T-cell (primary cell): ENCODE measurements at regions not wholly inside any gene's neighbourhood (a gene's known extent, or its start where the extent isn't known, plus 50 kb on each side); places are given as distances from the start of the nearest gene placed in this dataset.
"Not testable (repeated sequence)": the region's sequence is repeated elsewhere in the genome, so short reads cannot be mapped to it uniquely, and the experiment has no call there.

Source experiments
- ATAC-seq, 4 experiments: fragments of 200-7000 bp in 3 of 4; fragments of 150-1000 bp in 1 of 4; cut with Tn5 transposase; replicated peaks in 1 of 4; 1 replicate in 3 of 4; 2 replicates in 1 of 4; pipeline ENCODE4 v1.10.0; 2021; ENCODE audit warnings: moderate library complexity in 3 of 4, mild to moderate bottlenecking in 2 of 4, moderate number of reproducible peaks in 1 of 4
- CTCF ChIA-PET, 2 donors: fragments of 300-600 bp; sonication (Branson Sonifier 250); formaldehyde crosslinking; loops; one replicate each; lab custom pipeline; 2022; ENCODE audit warnings: antibody characterized with exemption in 2 of 2; lab: Charles Lee
- POLR2A ChIA-PET, 2 donors: fragments of 300-600 bp; sonication (Branson Sonifier 250); formaldehyde crosslinking; loops; one replicate each; lab custom pipeline; 2022; ENCODE audit warnings: antibody characterized with exemption in 2 of 2; lab: Charles Lee
- DNase-seq, 35 experiments: peaks; one replicate each; pipeline versions ENCODE4 v3.0.0 to v3.0.0-alpha.2; 2013 to 2023
- H3K27ac ChIP-seq: one replicate; pipeline ENCODE4 v1.5.1; 2013; ENCODE audit warnings: low read length
- H3K27me3 ChIP-seq, 2 experiments: replicated peaks in 1 of 2; 1 replicate in 1 of 2; 2 replicates in 1 of 2; pipeline versions ENCODE4 v1.6.1 to v1.7.0; 2013; ENCODE audit warnings: low read length in 1 of 2, mixed read lengths in 1 of 2; ENCODE audit not compliant: control insufficient read depth in 2 of 2, insufficient read depth in 2 of 2; ENCODE audit errors: extremely low read depth in 1 of 2
- H3K36me3 ChIP-seq, 2 donors: 1 replicate in 1 of 2; 2 replicates in 1 of 2; pipeline versions ENCODE4 v1.6.1 to v1.7.0; 2013; ENCODE audit warnings: low read length in 1 of 2; ENCODE audit not compliant: control insufficient read depth in 2 of 2, insufficient read depth in 1 of 2; ENCODE audit errors: extremely low read depth in 1 of 2
- H3K4me1 ChIP-seq, 2 experiments: 1 replicate in 1 of 2; 2 replicates in 1 of 2; pipeline versions ENCODE4 v1.6.1 to v1.7.0; 2013; ENCODE audit warnings: low read length in 2 of 2, mixed read lengths in 1 of 2; ENCODE audit not compliant: insufficient read depth in 2 of 2, control insufficient read depth in 1 of 2; ENCODE audit errors: extremely low read depth in 1 of 2
- H3K4me3 ChIP-seq, 2 donors: 1 replicate in 1 of 2; 2 replicates in 1 of 2; pipeline versions ENCODE4 v1.5.1 to v1.7.0; 2013; ENCODE audit warnings: mild to moderate bottlenecking in 2 of 2, low read length in 1 of 2, moderate library complexity in 1 of 2; ENCODE audit not compliant: control insufficient read depth in 1 of 2; ENCODE audit errors: extremely low read depth in 1 of 2
- H3K9me3 ChIP-seq: 2 replicates; pipeline ENCODE4 v1.7.0; 2013
- H3K27ac Mint-ChIP-seq, 2 donors: one replicate each; pipeline ENCODE4 v1.8.0; 2020 to 2021; ENCODE audit warnings: mild to moderate bottlenecking in 2 of 2, mixed read lengths in 2 of 2
- H3K27me3 Mint-ChIP-seq, 2 donors: one replicate each; pipeline ENCODE4 v1.8.0; 2021 to 2022; ENCODE audit warnings: mixed read lengths in 2 of 2
- H3K36me3 Mint-ChIP-seq: one replicate; pipeline ENCODE4 v1.8.0; 2021; ENCODE audit warnings: mixed read lengths
- H3K4me1 Mint-ChIP-seq, 3 donors: one replicate each; pipeline ENCODE4 v1.8.0; 2020 to 2022; ENCODE audit warnings: mixed read lengths in 3 of 3, mild to moderate bottlenecking in 1 of 3
- H3K4me3 Mint-ChIP-seq, 3 donors: one replicate each; pipeline ENCODE4 v1.8.0; 2020 to 2022; ENCODE audit warnings: mild to moderate bottlenecking in 3 of 3, mixed read lengths in 3 of 3, moderate library complexity in 3 of 3
- H3K9me3 Mint-ChIP-seq, 3 donors: one replicate each; pipeline ENCODE4 v1.8.0; 2020 to 2022; ENCODE audit warnings: mixed read lengths in 3 of 3
- WGBS: methylation state at CpG from one replicate; pipeline ENCODE4 v1.1.5; 2013; ENCODE audit warnings: missing lambda C conversion rate; ENCODE audit not compliant: insufficient coverage; 5-methylcytosine and 5-hydroxymethylcytosine counted together

- ATAC-seq, H3K4me1 Mint-ChIP-seq, POLR2A ChIA-PET, H3K4me3 Mint-ChIP-seq, H3K36me3 ChIP-seq, H3K27ac Mint-ChIP-seq, H3K27me3 ChIP-seq, DNase-seq, CTCF ChIA-PET, H3K9me3 ChIP-seq, H3K4me3 ChIP-seq, H3K27ac ChIP-seq, H3K27me3 Mint-ChIP-seq, H3K4me1 ChIP-seq, H3K36me3 Mint-ChIP-seq: not testable (repeated sequence)
- H3K9me3 Mint-ChIP-seq: peaks cover 14 to 16% (median 14%) of the 10 kb centered on the region in 3 donors
- 61% methylated on average over 4 of the region's 8 CpGs for WGBS
Observed at GRCh38 chr14:27363036-27363435, 765.2 kb upstream of the NOVA1 start.

DNA sequence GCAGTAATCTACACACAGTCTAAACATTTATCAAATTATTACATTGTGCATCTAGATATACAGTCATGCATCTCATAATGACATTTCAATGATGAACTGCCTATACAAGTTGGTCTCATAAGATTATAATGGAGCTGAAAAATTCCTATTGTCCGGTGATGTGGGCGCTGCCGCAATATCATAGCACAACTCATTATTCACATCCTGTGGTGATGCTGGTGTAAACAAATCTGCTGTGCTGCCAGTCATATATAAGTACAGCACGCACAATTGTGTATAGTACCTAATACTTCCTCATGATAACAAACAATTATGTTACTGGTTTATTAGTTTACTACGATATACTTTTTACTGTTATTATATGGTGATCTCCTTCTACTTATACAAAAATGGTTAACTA is 768.8 kb upstream of the NOVA1 start:
- DNase-seq (no peak), ATAC-seq (no peak)
- Histone ChIP-seq H3K9me3 (peaks cover 4% of the 10 kb centered on the region), H3K27ac (no peak overlapping the region), H3K27me3 (no peaks in the 10 kb centered on the region), H3K4me3 (no peak overlapping the region), H3K4me1 (no peaks in the 10 kb centered on the region), H3K36me3 (no peaks in the 10 kb centered on the region)
- Mint-ChIP-seq H3K36me3 (no peaks in the 10 kb centered on the region), H3K4me3 (no peak overlapping the region), H3K27me3 (no peaks in the 10 kb centered on the region), H3K27ac (no peak overlapping the region), H3K9me3 (peaks cover 4 to 12% (median 8%) of the 10 kb centered on the region in 3 donors), H3K4me1 (no peaks in the 10 kb centered on the region)
- ChIA-PET POLR2A (no interaction called here), CTCF (no interaction called here)
- WGBS: no CpG with 5 or more reads among the region's 5 CpGs

GRCh38 chr14:27367345-27367744 is 769.5 kb upstream of the NOVA1 start:
- no peaks in the 10 kb centered on the region for H3K36me3 Mint-ChIP-seq
- no peak overlapping the region for H3K27ac ChIP-seq
- H3K4me1 Mint-ChIP-seq: no peaks in the 10 kb centered on the region
- no peak overlapping the region for H3K27ac Mint-ChIP-seq
- H3K9me3 ChIP-seq: peaks cover 4% of the 10 kb centered on the region
- no peaks in the 10 kb centered on the region for H3K27me3 Mint-ChIP-seq
- DNase-seq (no peak), ATAC-seq (no peak)
- ChIA-PET POLR2A (no interaction called here), CTCF (no interaction called here)
- no peak overlapping the region for H3K4me3 ChIP-seq
- H3K4me1 ChIP-seq: no peaks in the 10 kb centered on the region
- no peaks in the 10 kb centered on the region for H3K27me3 ChIP-seq
- no CpG with 5 or more reads among the region's 1 CpG for WGBS
- H3K4me3 Mint-ChIP-seq: no peak overlapping the region
- H3K9me3 Mint-ChIP-seq: peaks cover 9 to 16% (median 9%) of the 10 kb centered on the region in 3 donors
- no peaks in the 10 kb centered on the region for H3K36me3 ChIP-seq

- ChIA-PET POLR2A (no interaction called here), CTCF (no interaction called here)
- Mint-ChIP-seq H3K27ac (no peak overlapping the region), H3K4me3 (no peak overlapping the region), H3K4me1 (no peaks in the 10 kb centered on the region), H3K36me3 (no peaks in the 10 kb centered on the region), H3K27me3 (no peaks in the 10 kb centered on the region), H3K9me3 (peaks cover 9 to 16% (median 9%) of the 10 kb centered on the region in 3 donors)
- Histone ChIP-seq H3K27me3 (no peaks in the 10 kb centered on the region), H3K9me3 (no peaks in the 10 kb centered on the region), H3K27ac (no peak overlapping the region), H3K4me1 (no peaks in the 10 kb centered on the region), H3K4me3 (no peak overlapping the region), H3K36me3 (no peaks in the 10 kb centered on the region)
- ATAC-seq: no peak
- DNase-seq: no peak
- WGBS: no CpG with 5 or more reads among the region's 1 CpG
Observed at GRCh38 chr14:27370074-27370473, 772.2 kb upstream of the NOVA1 start.

GRCh38 chr14:27370775-27371174 is 772.9 kb upstream of the NOVA1 start:
- Histone ChIP-seq H3K27ac (no peak overlapping the region), H3K4me3 (no peak overlapping the region), H3K36me3 (no peaks in the 10 kb centered on the region), H3K4me1 (no peaks in the 10 kb centered on the region), H3K9me3 (no peaks in the 10 kb centered on the region), H3K27me3 (no peaks in the 10 kb centered on the region)
- DNase-seq (no peak), ATAC-seq (no peak)
- Mint-ChIP-seq H3K9me3 (peaks cover 10 to 21% (median 14%) of the 10 kb centered on the region in 3 donors), H3K27me3 (no peaks in the 10 kb centered on the region), H3K4me3 (no peak overlapping the region), H3K36me3 (no peaks in the 10 kb centered on the region), H3K4me1 (no peaks in the 10 kb centered on the region), H3K27ac (no peak overlapping the region)
- ChIA-PET CTCF (no interaction called here), POLR2A (no interaction called here)

DNA sequence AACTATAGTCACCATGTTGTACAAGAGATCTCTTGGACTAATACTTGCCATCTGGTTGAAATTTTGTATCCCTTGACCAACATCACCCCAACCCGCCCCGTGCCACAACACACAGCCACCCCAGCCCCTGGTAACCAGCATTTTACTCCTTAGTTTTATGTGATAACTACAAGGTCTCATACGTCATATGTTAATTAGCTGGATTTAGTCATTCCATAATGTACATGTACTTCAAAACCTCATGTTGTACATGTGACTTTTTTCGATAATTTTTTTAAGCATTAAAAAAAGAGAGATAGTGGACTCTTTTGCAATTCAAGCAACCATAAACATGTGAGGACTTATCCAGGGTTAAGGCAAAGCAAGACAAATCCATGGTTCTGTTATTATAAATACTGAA is 773.4 kb upstream of the NOVA1 start:
- Mint-ChIP-seq H3K4me1 (no peaks in the 10 kb centered on the region), H3K27me3 (no peaks in the 10 kb centered on the region), H3K9me3 (peaks cover 12 to 23% (median 16%) of the 10 kb centered on the region in 3 donors), H3K27ac (no peak overlapping the region), H3K36me3 (no peaks in the 10 kb centered on the region), H3K4me3 (no peak overlapping the region)
- Histone ChIP-seq H3K4me1 (no peaks in the 10 kb centered on the region), H3K36me3 (no peaks in the 10 kb centered on the region), H3K9me3 (no peaks in the 10 kb centered on the region), H3K4me3 (no peak overlapping the region), H3K27me3 (no peaks in the 10 kb centered on the region), H3K27ac (no peak overlapping the region)
- CTCF ChIA-PET: no interaction called here
- DNase-seq (no peak), ATAC-seq (no peak)
- WGBS: no CpG with 5 or more reads among the region's 4 CpGs
- POLR2A ChIA-PET: no interaction called here

- H3K4me1 Mint-ChIP-seq: no peaks in the 10 kb centered on the region
- DNase-seq (no peak), ATAC-seq (no peak)
- H3K4me3 ChIP-seq: no peak overlapping the region
- no peak overlapping the region for H3K4me3 Mint-ChIP-seq
- H3K27ac Mint-ChIP-seq: no peak overlapping the region
- CTCF ChIA-PET: no interaction called here
- H3K36me3 ChIP-seq: no peaks in the 10 kb centered on the region
- no peaks in the 10 kb centered on the region for H3K27me3 Mint-ChIP-seq
- no peaks in the 10 kb centered on the region for H3K36me3 Mint-ChIP-seq
- no peaks in the 10 kb centered on the region for H3K4me1 ChIP-seq
- no peaks in the 10 kb centered on the region for H3K27me3 ChIP-seq
- POLR2A ChIA-PET: no interaction called here
- peaks cover 11 to 22% (median 18%) of the 10 kb centered on the region in 3 donors for H3K9me3 Mint-ChIP-seq
- no peak overlapping the region for H3K27ac ChIP-seq
- no peaks in the 10 kb centered on the region for H3K9me3 ChIP-seq
- no CpG with 5 or more reads among the region's 4 CpGs for WGBS
Observed at GRCh38 chr14:27371868-27372267, 774.0 kb upstream of the NOVA1 start.
